Heart right ventricle (tissue), 16 donors: ENCODE measurements at regions not wholly inside any gene's neighbourhood (a gene's known extent, or its start where the extent isn't known, plus 50 kb on each side); places are given as distances from the start of the nearest gene placed in this dataset.

ENCODE experiments used
- ATAC-seq, 8 donors: fragments of 200-7000 bp; cut with Tn5 transposase; one replicate each; pipeline ENCODE4 v1.9.1; 2020; ENCODE audit warnings: mild to moderate bottlenecking in 8 of 8, moderate library complexity in 8 of 8, moderate number of reproducible peaks in 1 of 8
- DNase-seq, 2 donors: peaks; one replicate each; pipeline ENCODE4 v3.0.0-alpha.2; 2020
- H3K27ac ChIP-seq, 10 donors: fragments of 200-600 bp; sonication (generic) in 2 of 10; one replicate each; pipeline versions ENCODE4 v1.5.0 to v1.8.0; 2020 to 2022; ENCODE audit warnings: mild to moderate bottlenecking in 3 of 10
- H3K27me3 ChIP-seq, 7 donors: fragments of 200-600 bp; one replicate each; pipeline ENCODE4 v1.8.0; 2021 to 2022; ENCODE audit warnings: mild to moderate bottlenecking in 2 of 7
- H3K36me3 ChIP-seq, 9 donors: fragments of 200-600 bp; sonication (generic) in 1 of 9; one replicate each; pipeline versions ENCODE4 v1.5.0 to v1.8.0; 2020 to 2022; ENCODE audit warnings: mild to moderate bottlenecking in 2 of 9
- H3K4me1 ChIP-seq, 9 donors: fragments of 200-600 bp; sonication (generic) in 1 of 9; one replicate each; pipeline versions ENCODE4 v1.5.0 to v1.8.0; 2020 to 2022; ENCODE audit warnings: mild to moderate bottlenecking in 4 of 9
- H3K4me3 ChIP-seq, 10 donors: fragments of 200-600 bp; sonication (generic) in 2 of 10; one replicate each; pipeline versions ENCODE4 v1.5.0 to v1.8.0; 2020 to 2022; ENCODE audit warnings: mild to moderate bottlenecking in 7 of 10, moderate library complexity in 2 of 10
- H3K9me3 ChIP-seq, 11 donors: fragments of 200-600 bp in 10 of 11; sonication (generic) in 2 of 11; one replicate each; pipeline versions ENCODE4 v1.5.0 to v1.8.0; 2013 to 2022; ENCODE audit warnings: mild to moderate bottlenecking in 2 of 11, control low read depth in 1 of 11, moderate library complexity in 1 of 11
- CTCF ChIP-seq, 9 donors: fragments of 200-600 bp; sonication (generic) in 2 of 9; IDR thresholded peaks; one replicate each; pipeline versions ENCODE4 v1.5.0 to v1.8.0; 2021 to 2022; ENCODE audit warnings: antibody characterized with exemption in 9 of 9, mild to moderate bottlenecking in 5 of 9, moderate library complexity in 1 of 9
- WGBS, 2 donors: extraction: QIAGEN DNeasy Blood & Tissue Kit; methylation state at CpG; one replicate each; pipeline ENCODE4 v1.1.7; 2013; ENCODE audit warnings: inconsistent platforms in 1 of 2; 5-methylcytosine and 5-hydroxymethylcytosine counted together
- intact Hi-C, 10 donors: fragments of 100-400 bp; cut with DNase I; formaldehyde crosslinking; loops; one replicate each; pipeline versions ENCODE4 v1.11.1 to v1.14.2; 2022
- donor health status: Arrhythmogenic right ventricular cardiomyopathy.
- donor health status: ischemic (EF 13 %, LVEDD 7.1; RV severe dilation, severe dysfunction).
- donor health status: healthy with polysubstance abuse.
- donor health status: DM: no; HTN: yes; CAD: no.
- donor health status: DM: no; HTN: no; CAD: no.
- donor health status: ischemic (EF 25% LVEDD 6.9; RV normal size, moderate dysfunction).
- donor health status: ischemic (EF 25% LVEDD 5.7; RV mildly dilated, moderate dysfunction).
- donor health status: healthy.
- donor health status: DM: yes; HTN: yes; CAD: no.
- donor health status: Ischemic cardiomyopathy.
- donor health status: ischemic (EF 35%, LVEDD 5.7; RV mildly dilated, moderate dysfunction).
- donor health status: nonischemic (EF 11% LVEDD 7.7; RV severe dilation, severe dysfunction).
- donor health status: DM: yes; HTN: yes; CAD: no.
- donor health status: PGD.
- donor health status: ischemic (EF 29% LVEDD 5.4; RV normal size, mild dysfunction).
- donor health status: nonischemic (EF 23%, LVEDD 6.1; RV moderate dilation, normal function).

GRCh38 chr6:139713424-139713823 is 339.0 kb upstream of the CITED2 start:
- Histone ChIP-seq H3K4me3 (no peak overlapping the region), H3K9me3 (no peaks in the 10 kb centered on the region), H3K4me1 (peaks cover 0 to 19% (median 7%) of the 10 kb centered on the region in 9 donors), H3K27ac (no peak overlapping the region), H3K36me3 (no peaks in the 10 kb centered on the region), H3K27me3 (no peaks in the 10 kb centered on the region)
- ATAC-seq (no peak), DNase-seq (no peak)
- no peak for TF ChIP-seq CTCF (IDR thresholded peaks at IDR 0.05)
- WGBS, 2 donors, result 88 to 90% methylated on average over 3 of the region's 3 CpGs
- intact Hi-C loops, result no loop called here

- Histone ChIP-seq H3K27me3 (no peaks in the 10 kb centered on the region), H3K27ac (no peak overlapping the region), H3K4me3 (no peak overlapping the region), H3K4me1 (peaks cover 0 to 25% (median 12%) of the 10 kb centered on the region in 9 donors), H3K9me3 (no peaks in the 10 kb centered on the region), H3K36me3 (no peaks in the 10 kb centered on the region)
- WGBS, 2 donors, result 72 to 82% methylated on average over 3 of the region's 3 CpGs
- no peak for TF ChIP-seq CTCF (IDR thresholded peaks at IDR 0.05)
- ATAC-seq (no peak), DNase-seq (no peak)
- intact Hi-C loops, result no loop called here
These were observed 338.4 kb upstream of the CITED2 start for GRCh38 chr6:139712830-139713229.

DNA sequence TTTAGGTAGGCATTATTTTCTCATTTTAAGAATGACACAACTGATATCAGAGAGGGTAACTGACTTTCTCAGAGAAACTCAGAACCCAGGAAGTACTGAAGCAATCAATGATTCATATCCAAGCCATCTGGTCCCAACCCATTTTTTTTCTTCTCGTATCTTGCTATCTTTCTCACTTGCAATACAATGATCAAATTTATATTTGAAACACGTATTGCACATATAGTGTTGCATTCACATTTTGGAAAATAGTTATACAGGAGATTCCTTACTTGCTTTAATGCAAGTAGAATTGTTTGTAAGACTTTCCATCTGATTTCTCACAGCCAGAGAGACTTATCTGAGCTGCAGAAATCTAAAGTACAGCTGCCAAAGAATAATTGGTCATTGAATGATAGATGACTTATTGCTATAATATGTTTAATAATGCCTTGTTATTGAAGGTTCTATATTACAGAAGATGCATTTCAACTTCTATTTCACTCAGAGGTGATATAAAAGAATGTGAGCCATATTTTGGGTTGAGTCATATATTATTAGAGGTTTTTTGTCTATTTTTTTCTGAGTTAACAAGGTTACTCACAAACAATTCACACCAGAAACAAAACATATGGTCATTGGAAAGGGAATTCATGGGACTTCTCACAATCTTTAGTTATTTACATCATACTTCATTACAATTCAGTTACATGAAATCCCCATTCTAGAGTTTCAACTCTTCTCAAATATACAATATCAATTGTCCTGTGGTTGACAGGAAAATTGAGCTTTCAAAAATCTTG is 337.5 kb upstream of the CITED2 start:
- no peak for TF ChIP-seq CTCF (IDR thresholded peaks at IDR 0.05)
- Histone ChIP-seq H3K27ac (no peak overlapping the region), H3K9me3 (no peaks in the 10 kb centered on the region), H3K36me3 (no peaks in the 10 kb centered on the region), H3K4me3 (no peak overlapping the region), H3K27me3 (no peaks in the 10 kb centered on the region), H3K4me1 (peaks cover 0 to 25% (median 12%) of the 10 kb centered on the region in 9 donors)
- intact Hi-C loops, result no loop called here
- DNase-seq (no peak), ATAC-seq (no peak)
- WGBS, 2 donors, result 85 to 91% methylated on average over 2 of the region's 2 CpGs

DNA sequence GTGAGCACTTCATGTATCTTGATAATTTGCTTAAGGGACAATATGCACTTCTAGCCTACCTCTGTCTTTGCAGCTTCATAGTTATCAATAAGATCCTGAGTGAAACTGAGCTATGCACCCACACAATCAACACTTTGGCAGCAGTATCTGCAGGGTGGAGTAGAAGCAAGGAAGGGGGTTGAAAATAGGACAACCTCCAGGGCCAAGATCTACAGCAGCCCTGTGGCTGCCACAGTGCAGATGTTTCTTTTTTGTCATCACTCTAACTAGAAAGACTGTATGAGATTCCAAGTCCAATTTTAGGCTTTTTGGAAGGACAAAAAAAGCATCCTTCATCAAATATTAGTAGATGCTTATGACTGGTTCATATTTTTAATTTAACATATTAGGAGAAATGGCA is 336.1 kb upstream of the CITED2 start:
- no peak overlapping the region for H3K4me3 ChIP-seq
- no peak for DNase-seq
- intact Hi-C loops, result no loop called here
- TF ChIP-seq CTCF (IDR thresholded peaks at IDR 0.05), result no peak
- no peaks in the 10 kb centered on the region for H3K27me3 ChIP-seq
- H3K27ac ChIP-seq, result no peak overlapping the region
- peaks cover 0 to 25% (median 12%) of the 10 kb centered on the region in 9 donors for H3K4me1 ChIP-seq
- H3K9me3 ChIP-seq, result no peaks in the 10 kb centered on the region
- H3K36me3 ChIP-seq, result no peaks in the 10 kb centered on the region
- ATAC-seq, result peak in 2 of 8 donors; percentile 62 to 63
